K562 (cell line): ENCODE measurements at regions not wholly inside any gene's neighbourhood (a gene's known extent, or its start where the extent isn't known, plus 50 kb on each side); places are given as distances from the start of the nearest gene placed in this dataset.

Experiments used
- ATAC-seq: fragments of 200-7000 bp; cut with Tn5 transposase; 3 replicates; pipeline ENCODE4 v1.9.1; 2020; ENCODE audit warnings: moderate library complexity
- BruUV-seq: library from RNA; stranded (reverse); fragments of 400-500 nt; replicated peaks from 2 replicates; lab custom pipeline; 2021; lab: Mats Ljungman, UMichigan
- CTCF ChIA-PET: fragments of 300-600 bp; formaldehyde crosslinking; extraction: SDS; loops from one replicate; lab custom pipeline; 2021; ENCODE audit warnings: low intra/inter-chr PET ratio; lab: Yijun Ruan, JAX
- POLR2A ChIA-PET: fragments of 300-600, 350-650 bp; sonication (Branson Sonifier 250); formaldehyde crosslinking; extraction: SDS; loops from one replicate; lab custom pipeline; 2021; ENCODE audit warnings: antibody characterized with exemption, inconsistent platforms; lab: Yijun Ruan, JAX
- DNase-seq, 4 experiments: peaks; one replicate each; pipeline versions ENCODE4 v3.0.0 to v3.0.0-alpha.2; 2011 to 2018; ENCODE audit warnings: low spot score in 3 of 4, mixed read lengths in 3 of 4; ENCODE audit errors: extremely low read depth in 1 of 4
- FAIRE-seq: peaks from 2 replicates; lab custom pipeline; 2011; peaks lifted over from hg19 to GRCh38; lab: Jason Lieb, UNC
- H2AFZ ChIP-seq: 2 replicates; pipeline ENCODE4 v1.6.0; 2011; ENCODE audit warnings: low read depth, low read length, control low read depth, inconsistent platforms
- H3K27ac ChIP-seq: fragments of 200-600 bp; 3 replicates; pipeline ENCODE4 v1.8.0; 2011; ENCODE audit warnings: low read depth, mild to moderate bottlenecking, control low read depth, inconsistent platforms, low read length, moderate library complexity, mixed read lengths; ENCODE audit errors: extremely low read depth
- H3K27me3 ChIP-seq, 2 experiments: fragments of 300-600 bp in 1 of 2; 2 replicates in 1 of 2; 3 replicates in 1 of 2; pipeline versions ENCODE4 v1.6.0 to v1.8.0; 2011; ENCODE audit warnings: inconsistent platforms in 2 of 2, low read length in 2 of 2, mild to moderate bottlenecking in 1 of 2, mixed read lengths in 1 of 2, moderate library complexity in 1 of 2; ENCODE audit not compliant: control insufficient read depth in 2 of 2, insufficient read depth in 2 of 2
- H3K36me3 ChIP-seq: fragments of 300-600 bp; 3 replicates; pipeline ENCODE4 v1.8.0; 2011; ENCODE audit warnings: mild to moderate bottlenecking, low read length, inconsistent platforms; ENCODE audit not compliant: control insufficient read depth, insufficient read depth
- H3K4me1 ChIP-seq, 2 experiments: fragments of 200-600 bp in 1 of 2; replicated peaks in 1 of 2; 2 replicates in 1 of 2; 3 replicates in 1 of 2; pipeline versions ENCODE4 v1.5.1 to v1.8.0; 2011; ENCODE audit warnings: inconsistent platforms in 2 of 2, low read length in 2 of 2, mild to moderate bottlenecking in 1 of 2, mixed read lengths in 1 of 2, moderate library complexity in 1 of 2; ENCODE audit not compliant: control insufficient read depth in 2 of 2, insufficient read depth in 2 of 2
- H3K4me2 ChIP-seq: 2 replicates; pipeline ENCODE4 v1.6.1; 2011; ENCODE audit warnings: low read length, control low read depth, inconsistent platforms, mixed read lengths; ENCODE audit not compliant: insufficient read depth
- H3K4me3 ChIP-seq: fragments of 200-600 bp; sonication (generic), shearing (Covaris generic); 2 replicates; pipeline ENCODE4 v1.5.1; 2016; ENCODE audit warnings: control low read depth, inconsistent platforms
- H3K79me2 ChIP-seq: fragments of 200-600 bp; 3 replicates; pipeline ENCODE4 v1.8.0; 2011; ENCODE audit warnings: low read length, inconsistent platforms; ENCODE audit not compliant: control insufficient read depth, insufficient read depth
- H3K9ac ChIP-seq, 2 experiments: 2 replicates each; pipeline versions ENCODE4 v1.6.0 to v1.6.1; 2011; ENCODE audit warnings: low read depth in 2 of 2, low read length in 2 of 2, control low read depth in 1 of 2, inconsistent platforms in 1 of 2, mild to moderate bottlenecking in 1 of 2, mixed read lengths in 1 of 2; ENCODE audit not compliant: insufficient read depth in 1 of 2
- H3K9me1 ChIP-seq: one replicate; pipeline ENCODE4 v1.6.0; 2011; ENCODE audit warnings: inconsistent platforms, mild to moderate bottlenecking, low read length, moderate library complexity; ENCODE audit not compliant: control insufficient read depth, insufficient read depth
- H3K9me3 ChIP-seq: replicated peaks from 2 replicates; pipeline ENCODE4 v1.5.1; 2011; ENCODE audit warnings: low read depth, low read length, inconsistent platforms; ENCODE audit not compliant: control insufficient read depth, insufficient read depth
- H4K20me1 ChIP-seq: replicated peaks from 2 replicates; pipeline ENCODE4 v1.6.1; 2011; ENCODE audit warnings: low read length, inconsistent platforms, mixed read lengths; ENCODE audit not compliant: control insufficient read depth, insufficient read depth
- ADNP ChIP-seq: fragments of 200-800 bp; sonication (Bioruptor generic); IDR thresholded peaks from 2 replicates; pipeline ENCODE4 v1.6.1; 2016; ENCODE audit warnings: missing genetic modification characterization, missing compliant biosample characterization
- CEBPB ChIP-seq: fragments of 450-650 bp; IDR thresholded peaks from 2 replicates; pipeline ENCODE4 v1.6.1; 2016; ENCODE audit warnings: missing genetic modification characterization, missing compliant biosample characterization
- CEBPG ChIP-seq, 3 experiments: fragments of 200-800 bp in 1 of 3; sonication (Bioruptor generic) in 1 of 3; sonication (generic) in 1 of 3; formaldehyde crosslinking in 1 of 3; IDR thresholded peaks in 2 of 3; conservative IDR thresholded peaks in 1 of 3; 2 replicates each; pipeline versions ENCODE4 v1.6.1 to v1.8.0; 2016 to 2022; ENCODE audit warnings: missing compliant biosample characterization in 2 of 3, missing genetic modification characterization in 2 of 3, mild to moderate bottlenecking in 1 of 3, missing genetic modification reagents in 1 of 3
- E4F1 ChIP-seq: fragments of 250-450 bp; sonication (Bioruptor Pico); IDR thresholded peaks from 2 replicates; pipeline ENCODE4 v1.5.0; 2021; ENCODE audit warnings: mild to moderate bottlenecking, borderline replicate concordance
- SMARCA4 ChIP-seq: fragments of 450-650 bp; IDR thresholded peaks from 2 replicates; pipeline ENCODE4 v1.6.1; 2016
- SP2 ChIP-seq: IDR thresholded peaks from 2 replicates; pipeline ENCODE4 v1.6.1; 2011; ENCODE audit warnings: mild to moderate bottlenecking, low read depth, low read length, moderate library complexity; ENCODE audit not compliant: poor library complexity, severe bottlenecking; ENCODE audit errors: extremely low read depth
- ZBTB40 ChIP-seq, 2 experiments: fragments of 450-650 bp in 1 of 2; sonication (generic) in 1 of 2; formaldehyde crosslinking in 1 of 2; IDR thresholded peaks; 2 replicates each; pipeline versions ENCODE4 v1.7.1 to v1.9.0; 2016 to 2022; ENCODE audit warnings: inconsistent platforms in 1 of 2, mild to moderate bottlenecking in 1 of 2, missing genetic modification reagents in 1 of 2
- ZNF212 ChIP-seq: fragments of 450-650 bp; formaldehyde crosslinking; IDR thresholded peaks from 2 replicates; pipeline ENCODE4 v1.4.0; 2020; ENCODE audit warnings: mild to moderate bottlenecking
- WGBS: fragments of 100-300 bp; shearing (Covaris generic); methylation state at CpG from one replicate; pipeline ENCODE4 v1.1.6; 2016; ENCODE audit warnings: low coverage, mixed read lengths; ENCODE audit not compliant: insufficient coverage; ENCODE audit errors: missing lambda C conversion rate; 5-methylcytosine and 5-hydroxymethylcytosine counted together
- in situ Hi-C: fragments of 300-500 bp; cut with MboI; formaldehyde crosslinking; loops from 4 replicates; pipeline ENCODE4 v1.15.0; 2018; ENCODE audit warnings: inconsistent platforms, mixed read lengths
- intact Hi-C: fragments of 100-400 bp; cut with micrococcal nuclease; formaldehyde crosslinking; loops from 2 replicates; pipeline ENCODE4 v1.14.2; 2022

- no peak for TF ChIP-seq CEBPG (CRISPR knock-in tag; IDR thresholded peaks at IDR 0.05)
- peak; percentile 65 to 68 for TF ChIP-seq CEBPG (tag; conservative IDR thresholded peaks at IDR 0.05 in 1 of 2, IDR thresholded peaks at IDR 0.05 in 1 of 2)
These were observed 80.3 kb upstream of the HAAO start (continued) for GRCh38 chr2:42872721-42873120.

- CTCF ChIA-PET: no interaction called here
- FAIRE-seq: no peak
- Histone ChIP-seq H3K9me1 (no peaks in the 10 kb centered on the region), H3K36me3 (no peaks in the 10 kb centered on the region), H3K4me2 (no peak overlapping the region), H3K79me2 (no peaks in the 10 kb centered on the region), H3K27ac (no peak overlapping the region), H3K9me3 (peaks cover 8% of the 10 kb centered on the region), H3K9ac (no peak overlapping the region), H3K27me3 (no peaks in the 10 kb centered on the region), H3K4me3 (no peak overlapping the region), H3K4me1 (0 out of 5 replicates have a peak, but pooled peaks cover 0 to 5% of the 10 kb centered on the region in 2 experiments), H4K20me1 (no peaks in the 10 kb centered on the region), H2AFZ (no peak overlapping the region)
- intact Hi-C loops (no loop called here), in situ Hi-C loops (no loop called here)
- 76% methylated on average over 4 of the region's 4 CpGs for WGBS
- no peak for ATAC-seq
- POLR2A ChIA-PET: interaction anchor here (0.6 kb wide), 1 partner anchor 206 kb away, joined by 3 read pairs; no protein-coding TSS in a partner anchor
- no peak for DNase-seq
- BruUV-seq: no TSS peak
- TF ChIP-seq CEBPG (CRISPR knock-in tag; IDR thresholded peaks at IDR 0.05) (no peak), CEBPG (tag; conservative IDR thresholded peaks at IDR 0.05 in 1 of 2, IDR thresholded peaks at IDR 0.05 in 1 of 2) (peak in 1 of 2 experiments; percentile 88; a peak in 2 of 4 replicates), SMARCA4 (no peak), E4F1 (CRISPR knock-in tag) (no peak), ADNP (no peak), ZNF212 (CRISPR knock-in tag) (no peak), ZBTB40 (IDR thresholded peaks at IDR 0.05) (no peak), ZBTB40 (CRISPR knock-in tag; IDR thresholded peaks at IDR 0.05) (no peak), CEBPB (peak; percentile 89), SP2 (no peak)
These were observed 79.0 kb upstream of the HAAO start for GRCh38 chr2:42871372-42871771.
